GM12872 (cell line): ENCODE measurements at regions not wholly inside any gene's neighbourhood (a gene's known extent, or its start where the extent isn't known, plus 50 kb on each side); places are given as distances from the start of the nearest gene placed in this dataset.

Experiments used
- CTCF ChIP-seq: IDR thresholded peaks from 3 replicates; pipeline ENCODE4 v1.5.1; 2011; ENCODE audit warnings: low read depth, mild to moderate bottlenecking, low read length, moderate library complexity; ENCODE audit not compliant: insufficient read depth

- TF ChIP-seq CTCF: no peak
Measured at GRCh38 chr20:23257106-23257761, 93.4 kb upstream of the NXT1 start.

- TF ChIP-seq CTCF: no peak
Measured at GRCh38 chr20:23255716-23256385, 94.7 kb upstream of the NXT1 start.

GRCh38 chr20:23255106-23255505 is 95.5 kb upstream of the NXT1 start:
- TF ChIP-seq CTCF: no peak

GRCh38 chr20:23254505-23254904 is 96.1 kb upstream of the NXT1 start:
- TF ChIP-seq CTCF: no peak

GRCh38 chr20:23254034-23254433 is 96.6 kb upstream of the NXT1 start:
- no peak for TF ChIP-seq CTCF

- TF ChIP-seq CTCF: no peak
Measured at GRCh38 chr20:23253524-23253923, 97.1 kb upstream of the NXT1 start.

- TF ChIP-seq CTCF: no peak
Measured at GRCh38 chr20:23251779-23252178, 98.8 kb upstream of the NXT1 start.
